Suprapubic skin (tissue), 3 donors: ENCODE measurements at regions not wholly inside any gene's neighbourhood (a gene's known extent, or its start where the extent isn't known, plus 50 kb on each side); places are given as distances from the start of the nearest gene placed in this dataset.

ENCODE experiments used
- CTCF ChIP-seq, 2 donors: fragments of 200-600 bp in 1 of 2; fragments of 450-650 bp in 1 of 2; sonication (generic) in 1 of 2; IDR thresholded peaks; one replicate each; pipeline ENCODE4 v1.5.1; 2016 to 2019; ENCODE audit warnings: antibody characterized with exemption in 2 of 2, mild to moderate bottlenecking in 1 of 2, moderate library complexity in 1 of 2
- POLR2A ChIP-seq, 2 donors: fragments of 450-650 bp; IDR thresholded peaks; one replicate each; pipeline ENCODE4 v1.6.1; 2017; ENCODE audit warnings: antibody characterized with exemption in 2 of 2, mild to moderate bottlenecking in 2 of 2, moderate library complexity in 2 of 2

- TF ChIP-seq CTCF (IDR thresholded peaks at IDR 0.05) (no peak), POLR2A (IDR thresholded peaks at IDR 0.05) (no peak)
These were observed 66.9 kb upstream of the CLMN start for GRCh38 chr14:95386536-95387095.
